LoVo (cell line): ENCODE measurements at regions not wholly inside any gene's neighbourhood (a gene's known extent, or its start where the extent isn't known, plus 50 kb on each side); places are given as distances from the start of the nearest gene placed in this dataset.

Experiments
- DNase-seq: peaks from one replicate; pipeline ENCODE4 v3.0.0-alpha.2; 2016; ENCODE audit warnings: low spot score

GRCh38 chr20:10990625-10991382 lies 317.0 kb upstream of the JAG1 start:
- DNase-seq = no peak

DNA sequence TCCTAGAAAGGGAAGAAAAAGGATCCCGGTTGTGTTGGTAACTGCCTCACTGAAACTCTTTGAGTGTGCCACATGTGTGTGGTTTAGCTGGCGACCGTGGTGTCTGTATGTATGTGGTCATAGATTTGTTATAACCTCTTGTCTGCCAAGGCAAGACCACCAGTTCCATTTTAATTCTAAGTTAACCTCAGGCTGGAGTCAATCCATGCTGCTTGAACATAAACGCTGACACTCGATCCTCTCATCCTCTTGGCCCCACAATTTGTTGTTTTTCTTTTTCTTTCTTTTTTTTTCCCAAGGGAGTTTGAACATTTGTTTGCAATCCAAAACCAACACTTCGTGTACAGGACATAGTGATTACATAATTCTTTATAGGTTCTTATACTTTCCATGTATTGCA lies 318.9 kb upstream of the JAG1 start:
- no peak for DNase-seq

DNA sequence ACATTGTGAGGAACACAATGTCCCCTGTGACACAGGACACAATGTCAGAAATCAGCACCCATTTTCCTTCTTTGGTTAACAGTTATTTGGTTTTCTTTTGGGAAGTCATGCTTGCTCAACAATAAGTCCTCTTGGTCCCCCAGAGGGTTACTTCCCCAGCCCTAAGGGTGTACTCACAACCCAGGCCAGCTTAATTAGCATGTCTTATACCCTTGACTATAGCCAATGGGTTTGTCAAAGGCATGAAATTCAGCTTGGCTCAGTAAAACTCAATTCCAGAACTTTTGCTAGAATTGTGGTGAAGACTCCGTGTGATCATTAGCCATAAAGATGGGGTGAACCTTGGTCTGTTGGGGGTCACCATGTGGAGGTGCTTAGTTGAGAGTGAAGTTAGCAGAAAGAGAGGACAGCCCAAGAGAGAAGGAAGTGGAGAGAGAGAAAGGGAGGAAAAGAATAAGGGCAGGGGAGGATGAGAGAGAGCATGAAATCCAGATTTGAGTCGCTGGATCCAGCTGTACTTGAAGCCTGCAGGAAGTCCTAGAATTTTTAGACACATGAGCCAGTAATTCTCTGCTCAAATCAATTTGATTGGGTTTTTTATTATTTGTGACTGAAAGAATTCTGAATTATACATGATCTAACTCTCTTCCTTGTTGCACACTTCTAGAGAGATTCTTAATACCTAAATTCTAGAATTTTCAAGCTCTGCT lies 321.3 kb upstream of the JAG1 start:
- no peak for DNase-seq

DNA sequence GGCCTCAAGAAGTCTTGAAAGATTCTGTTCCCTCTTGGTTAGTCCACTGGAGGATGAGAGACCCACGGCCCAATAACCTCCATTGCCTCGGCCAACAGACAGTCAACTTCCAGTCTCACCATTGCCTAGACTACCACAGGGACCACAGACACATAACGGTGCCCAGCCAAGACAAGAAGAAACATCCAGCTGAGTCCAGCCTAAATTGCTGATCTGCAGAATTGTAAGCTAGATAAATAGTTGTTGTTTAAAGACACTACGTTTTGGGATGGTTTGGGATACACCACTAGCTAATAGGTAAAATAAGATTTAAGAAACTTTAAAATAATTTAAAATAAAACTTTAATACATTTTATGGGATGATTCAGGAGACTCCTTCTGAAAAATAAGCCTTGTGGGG lies 324.7 kb upstream of the JAG1 start:
- no peak for DNase-seq

DNA sequence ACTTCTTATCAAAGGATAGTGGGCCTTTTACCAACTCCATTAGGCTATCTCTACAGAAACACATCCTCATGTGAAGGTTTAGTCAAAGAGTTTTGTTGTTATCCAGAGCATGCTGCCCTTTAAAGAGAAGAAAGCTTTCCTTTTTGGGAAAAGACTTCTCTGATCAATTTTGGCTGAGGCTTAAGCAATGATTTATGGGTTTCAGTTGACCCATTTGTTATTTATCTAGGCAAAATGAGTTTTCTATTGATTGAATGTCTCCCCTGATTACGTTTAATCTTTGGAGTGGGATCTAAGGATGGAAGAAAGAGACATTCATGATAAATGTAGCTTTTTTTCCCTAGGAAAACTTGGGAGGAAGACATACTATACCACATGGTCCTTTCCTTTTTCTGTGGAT lies 326.6 kb upstream of the JAG1 start:
- DNase-seq = no peak

DNA sequence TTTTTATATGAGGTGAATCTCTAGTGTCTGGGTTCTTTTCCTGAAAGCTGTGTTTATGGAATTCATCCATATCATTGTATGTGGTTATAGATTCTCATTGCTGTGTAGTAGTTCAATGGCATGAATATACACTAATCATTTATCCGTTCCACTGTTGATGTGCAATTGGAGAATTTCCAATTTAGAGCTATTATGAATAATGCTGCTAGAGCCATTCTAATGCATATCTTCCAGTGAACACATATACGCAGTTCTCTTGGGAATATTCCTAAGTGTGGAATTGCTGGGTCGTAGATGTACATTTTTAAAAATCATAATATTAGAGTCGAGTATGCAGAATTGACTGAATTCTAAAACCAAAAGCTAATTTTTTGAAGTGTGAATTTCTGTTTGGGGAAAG lies 327.5 kb upstream of the JAG1 start:
- no peak for DNase-seq

DNA sequence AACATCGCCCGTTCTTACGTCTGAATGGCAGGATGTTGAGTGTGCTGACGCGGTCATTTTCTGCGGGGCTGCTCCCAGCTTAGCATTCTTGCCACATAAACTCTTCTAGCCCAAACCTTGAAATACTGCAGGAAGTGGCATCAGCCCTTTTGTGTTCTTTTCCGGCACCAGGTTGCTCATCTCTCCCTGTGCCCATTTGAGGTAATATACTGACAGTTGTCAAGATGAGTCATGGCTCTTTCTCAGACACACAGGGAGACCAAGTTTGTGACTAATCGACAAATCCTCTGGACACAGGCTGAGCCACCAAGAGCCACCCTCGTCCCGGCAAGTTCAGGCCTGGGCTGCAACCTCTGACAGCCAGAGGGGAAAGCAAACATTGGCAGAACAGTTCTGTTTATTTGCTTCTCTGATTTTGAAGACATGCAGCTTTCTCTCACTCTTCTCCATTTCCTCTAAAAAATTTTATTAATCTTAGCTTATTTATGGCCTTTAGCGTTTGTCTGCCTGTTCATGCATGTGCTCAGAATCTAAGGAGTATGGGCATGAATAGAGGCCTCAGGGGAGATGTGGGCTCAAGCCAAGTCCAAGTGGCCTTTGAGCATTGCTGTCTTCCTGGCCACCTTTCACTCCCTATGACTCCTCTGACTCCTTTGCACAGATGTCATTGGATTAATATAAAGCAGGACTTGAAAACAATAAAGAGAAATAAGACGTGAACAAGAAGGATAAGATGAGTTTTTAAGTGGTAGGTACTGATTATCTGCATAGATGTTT lies 328.2 kb upstream of the JAG1 start:
- peak; percentile 79 for DNase-seq

GRCh38 chr20:11003341-11003740 lies 329.5 kb upstream of the JAG1 start:
- DNase-seq = no peak

DNA sequence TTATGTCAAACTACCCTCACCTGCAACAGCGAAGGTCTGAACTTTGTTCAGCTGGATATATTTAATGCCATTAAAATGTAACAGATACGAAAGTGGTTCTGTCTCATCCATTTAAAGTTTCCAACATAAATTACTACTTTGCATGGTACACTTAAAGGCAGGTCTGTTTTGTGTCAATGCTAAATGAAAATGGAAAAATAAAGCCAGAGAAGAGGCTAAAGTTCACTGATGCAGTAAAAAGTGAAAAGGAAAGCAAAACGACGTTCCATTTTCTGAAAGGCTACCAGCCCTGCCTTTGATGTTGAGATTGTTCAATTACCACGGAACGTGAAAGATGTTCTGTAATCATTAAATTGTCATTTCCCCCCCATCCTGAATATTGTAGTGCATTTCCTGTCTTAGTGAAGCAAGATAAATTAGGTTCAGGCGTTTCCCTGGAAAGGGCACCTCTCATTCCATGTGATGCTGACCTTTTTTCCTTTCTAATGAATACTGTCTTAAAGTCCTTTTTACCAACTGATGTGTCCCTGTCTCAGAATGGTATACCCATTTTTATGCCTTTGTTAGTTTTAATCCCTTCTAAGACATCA lies 334.7 kb upstream of the JAG1 start:
- no peak for DNase-seq

GRCh38 chr20:11011653-11012052 lies 337.9 kb upstream of the JAG1 start:
- no peak for DNase-seq

DNA sequence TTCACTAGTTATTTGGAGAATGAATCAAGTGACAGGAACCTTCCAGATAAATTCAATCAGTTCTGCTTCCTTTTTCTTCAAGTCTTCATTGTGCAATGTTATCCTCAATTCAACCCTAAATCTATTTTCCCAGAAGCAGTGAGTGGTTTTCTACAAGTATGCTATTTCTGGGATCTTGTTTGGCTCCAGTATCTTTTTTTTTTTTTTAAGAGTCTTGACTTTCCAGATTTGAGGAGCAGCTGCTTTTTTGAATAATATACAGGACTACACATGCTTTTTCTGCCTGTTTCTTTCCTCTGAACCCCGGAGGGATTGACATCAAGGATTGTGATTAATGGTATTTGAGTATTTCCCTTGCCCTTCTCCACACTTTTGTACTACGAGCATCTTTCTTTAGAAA lies 339.2 kb upstream of the JAG1 start:
- no peak for DNase-seq

DNA sequence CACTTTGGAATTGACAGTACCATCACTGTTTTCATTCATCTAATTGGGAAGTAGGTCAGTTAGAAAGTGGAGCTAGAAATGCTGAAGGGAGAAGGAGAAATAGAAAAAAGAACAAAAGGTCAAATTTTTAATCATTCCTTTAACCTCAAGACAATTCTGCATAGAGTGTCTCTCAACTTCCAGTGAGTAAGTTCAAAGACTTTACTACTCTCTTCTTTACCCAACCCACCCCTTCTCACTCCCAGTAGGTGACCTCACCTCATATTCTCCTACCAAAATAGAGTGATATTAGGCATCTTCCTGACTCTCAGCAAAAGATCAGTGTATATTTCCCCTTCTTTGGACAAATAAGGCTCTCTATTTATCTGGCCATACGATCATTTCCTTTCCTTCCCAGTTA lies 340.0 kb upstream of the JAG1 start:
- DNase-seq = no peak

GRCh38 chr20:11015440-11015839 lies 341.6 kb upstream of the JAG1 start:
- no peak for DNase-seq

DNA sequence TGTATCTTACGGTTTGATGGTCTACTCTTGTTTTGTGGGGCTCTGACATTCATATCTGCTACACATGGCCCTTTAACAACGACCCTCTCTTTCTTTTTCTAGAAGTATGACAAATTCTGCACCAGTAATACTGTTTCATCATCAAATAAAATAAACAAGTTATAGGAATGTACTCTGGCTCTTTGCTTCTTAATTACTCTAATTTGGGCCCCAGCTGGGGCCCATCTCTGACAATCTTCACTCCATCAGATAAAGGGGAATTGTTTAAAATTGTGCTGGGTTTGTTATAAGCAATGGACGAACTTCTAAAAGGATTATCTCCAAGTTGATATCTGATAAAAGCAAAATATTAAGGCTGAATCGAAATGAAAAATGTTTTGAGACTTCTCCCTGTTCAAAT lies 343.6 kb upstream of the JAG1 start:
- DNase-seq = no peak

DNA sequence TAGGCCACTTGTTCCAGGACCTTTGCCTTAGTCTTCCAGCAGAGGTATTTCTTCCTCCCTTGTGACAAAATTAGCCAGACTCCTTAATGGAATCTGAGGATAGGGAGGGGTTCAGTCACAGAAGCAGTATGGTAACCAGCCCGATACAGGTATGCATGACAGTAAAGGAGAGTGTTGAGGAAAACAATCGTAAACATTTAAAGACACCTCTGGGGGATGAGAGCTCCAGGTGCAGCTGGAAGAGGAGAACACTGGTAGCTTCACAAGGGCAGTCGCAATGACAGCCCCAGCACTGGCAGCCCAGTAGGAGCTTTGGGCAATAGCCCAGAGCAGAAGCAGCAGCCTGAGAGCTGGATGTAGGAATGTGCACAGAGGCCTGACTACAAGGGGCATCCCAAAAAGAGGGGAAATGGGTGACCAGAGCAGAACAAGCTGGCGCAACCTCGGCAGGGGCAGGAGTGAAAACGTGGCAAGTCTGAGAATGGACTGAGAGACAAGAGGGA lies 344.9 kb upstream of the JAG1 start:
- no peak for DNase-seq

DNA sequence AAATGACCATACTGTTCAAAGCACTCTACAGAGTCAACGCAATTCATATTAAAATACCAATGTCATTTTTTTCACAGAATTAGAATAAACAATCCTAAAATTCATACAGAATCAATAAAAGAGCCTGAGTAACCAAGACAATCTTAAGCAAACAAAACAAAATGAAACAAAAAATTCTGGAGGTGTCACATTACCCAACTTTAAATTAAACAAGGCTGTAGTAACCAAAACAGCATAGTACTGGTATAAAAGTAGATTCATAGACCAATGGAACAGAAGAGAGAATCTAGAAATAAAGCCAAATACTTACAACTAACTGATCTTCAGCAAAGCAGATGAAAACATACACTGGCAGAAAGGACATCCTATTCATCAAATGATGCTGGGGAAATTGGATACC lies 346.9 kb upstream of the JAG1 start:
- no peak for DNase-seq

DNA sequence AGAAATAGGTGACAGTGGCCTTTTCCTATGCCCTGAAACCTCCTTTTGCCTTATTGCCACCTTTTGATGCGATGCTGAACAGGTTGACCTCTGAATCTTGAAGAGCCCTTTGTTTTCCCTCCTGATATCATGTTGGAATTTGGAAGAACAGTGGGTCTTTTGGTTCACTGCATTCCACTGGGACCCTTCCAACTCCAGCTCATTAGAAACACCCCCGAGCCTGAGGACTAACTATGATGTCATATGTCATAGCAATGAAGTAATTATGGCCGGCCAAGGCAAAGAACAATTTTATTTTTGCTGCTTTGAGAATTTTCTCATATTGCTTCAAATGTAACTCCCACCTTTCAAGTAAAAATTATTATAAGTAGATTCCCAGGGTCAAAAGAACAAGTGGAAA lies 353.4 kb upstream of the JAG1 start:
- no peak for DNase-seq

- no peak for DNase-seq
Measured at GRCh38 chr20:11030351-11030750, 356.6 kb upstream of the JAG1 start.

GRCh38 chr20:11031300-11031699 lies 357.5 kb upstream of the JAG1 start:
- DNase-seq = no peak

DNA sequence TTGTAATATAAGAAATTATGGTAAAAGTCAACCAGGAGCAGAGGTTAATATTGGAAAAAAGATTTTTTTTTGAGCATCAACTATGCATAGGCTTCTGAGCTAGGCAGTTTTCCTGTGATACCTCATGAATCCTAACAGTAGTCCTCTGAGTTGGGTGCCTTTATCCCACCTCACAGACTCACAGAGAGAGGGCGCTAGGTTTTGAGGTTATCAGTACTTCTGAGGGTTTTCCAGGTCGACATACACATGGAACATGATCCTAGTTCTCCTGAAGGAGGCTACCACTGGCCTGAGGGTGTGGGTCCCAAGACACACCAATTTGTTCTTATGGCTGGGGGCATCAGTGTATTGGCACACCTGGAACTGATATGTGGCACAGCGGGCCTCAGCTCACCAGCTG lies 358.8 kb upstream of the JAG1 start:
- DNase-seq = no peak

- no peak for DNase-seq
Measured at GRCh38 chr20:11034025-11034424, 360.2 kb upstream of the JAG1 start.

DNA sequence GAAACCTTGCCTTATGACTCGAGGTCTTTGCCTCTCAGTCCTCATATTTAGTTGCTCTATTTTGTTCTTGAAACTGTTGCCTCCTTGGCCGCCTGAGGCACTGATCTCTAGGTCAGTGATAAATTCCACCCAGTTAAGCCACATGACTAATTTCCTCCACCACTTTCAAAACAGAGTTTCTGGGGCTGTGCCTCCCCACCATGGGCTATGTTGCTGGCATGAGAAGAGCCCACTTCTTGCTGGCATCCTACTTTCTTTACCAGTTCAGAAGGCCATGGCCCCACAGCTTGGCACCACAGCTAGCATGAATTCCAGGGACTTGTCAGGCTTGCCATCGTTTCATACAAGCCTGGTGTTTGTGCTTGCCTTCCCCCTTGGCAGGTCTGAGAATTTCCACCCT lies 361.4 kb upstream of the JAG1 start:
- DNase-seq = no peak

DNA sequence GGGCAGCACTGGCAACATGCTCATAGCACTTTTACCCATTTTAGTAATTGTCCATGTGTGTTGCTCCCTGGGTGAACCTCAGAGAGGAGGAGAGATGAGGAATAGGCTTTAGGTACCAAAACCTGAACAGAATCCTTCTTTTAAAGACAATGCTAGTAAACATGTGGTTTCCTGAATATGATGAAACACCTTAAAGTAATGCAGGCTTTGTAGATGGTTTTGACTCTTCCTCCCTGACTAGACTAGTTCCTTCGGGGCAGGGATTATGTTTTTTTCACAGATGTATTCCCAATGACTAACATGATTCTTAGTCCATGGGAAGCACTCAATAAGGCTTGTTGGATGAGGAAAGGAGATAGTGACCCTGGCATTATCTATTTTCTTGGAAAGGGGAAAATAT lies 367.6 kb upstream of the JAG1 start:
- DNase-seq = no peak
